Left lung (tissue), 4 donors: ENCODE measurements at regions not wholly inside any gene's neighbourhood (a gene's known extent, or its start where the extent isn't known, plus 50 kb on each side); places are given as distances from the start of the nearest gene placed in this dataset.
"Not testable (repeated sequence)": the region's sequence is repeated elsewhere in the genome, so short reads cannot be mapped to it uniquely, and the experiment has no call there.

Experiments
- ATAC-seq: fragments of 200-7000 bp; cut with Tn5 transposase; one replicate; pipeline ENCODE4 v1.9.1; 2020; ENCODE audit warnings: moderate library complexity
- DNase-seq, 4 donors: peaks; one replicate each; pipeline ENCODE4 v3.0.0-alpha.2; 2013 to 2020
- H3K27ac ChIP-seq, 2 donors: fragments of 200-600 bp; sonication (generic) in 1 of 2; one replicate each; pipeline versions ENCODE4 v1.5.0 to v1.8.0; 2020 to 2021
- H3K27me3 ChIP-seq, 2 donors: fragments of 200-600 bp; sonication (generic) in 1 of 2; one replicate each; pipeline versions ENCODE4 v1.5.0 to v1.8.0; 2020 to 2021
- H3K36me3 ChIP-seq, 2 donors: fragments of 200-600 bp; sonication (generic) in 1 of 2; one replicate each; pipeline versions ENCODE4 v1.5.0 to v1.8.0; 2020 to 2021
- H3K4me1 ChIP-seq, 2 donors: fragments of 200-600 bp; one replicate each; pipeline ENCODE4 v1.8.0; 2021
- H3K4me3 ChIP-seq, 2 donors: fragments of 200-600 bp; sonication (generic) in 1 of 2; one replicate each; pipeline versions ENCODE4 v1.5.0 to v1.8.0; 2020 to 2021; ENCODE audit warnings: mild to moderate bottlenecking in 1 of 2
- H3K9me3 ChIP-seq, 2 donors: fragments of 200-600 bp; sonication (generic) in 1 of 2; one replicate each; pipeline versions ENCODE4 v1.5.0 to v1.8.0; 2020 to 2021
- CTCF ChIP-seq, 2 donors: fragments of 200-600 bp; sonication (generic) in 1 of 2; IDR thresholded peaks; one replicate each; pipeline versions ENCODE4 v1.5.0 to v1.8.0; 2021; ENCODE audit warnings: antibody characterized with exemption in 2 of 2
- intact Hi-C, 2 donors: fragments of 100-400 bp; cut with DNase I; formaldehyde crosslinking; loops; one replicate each; pipeline versions ENCODE4 v1.11.2 to v1.14.2; 2022
- donor health status: DM: no; HTN: yes; CAD: no.
- donor health status: DM: no; HTN: no; CAD: no.

- ATAC-seq, result no peak
- Histone ChIP-seq H3K4me3 (no peak overlapping the region), H3K27me3 (no peaks in the 10 kb centered on the region)
These were observed 770.7 kb upstream of the TMEM132C start for GRCh38 chr12:127496255-127496654.

GRCh38 chr12:127500512-127501035, 766.4 kb upstream of the TMEM132C start:
- Histone ChIP-seq H3K4me3 (no peak overlapping the region), H3K9me3 (peaks cover 0 to 2% of the 10 kb centered on the region in 2 donors), H3K36me3 (no peaks in the 10 kb centered on the region), H3K4me1 (no peaks in the 10 kb centered on the region), H3K27ac (no peak overlapping the region), H3K27me3 (no peaks in the 10 kb centered on the region)
- DNase-seq (no peak), ATAC-seq (no peak)
- intact Hi-C loops, result no loop called here
- TF ChIP-seq CTCF (IDR thresholded peaks at IDR 0.05), result no peak

More at GRCh38 chr12:127496255-127496654, 770.7 kb upstream of the TMEM132C start:
- no peak for TF ChIP-seq CTCF (IDR thresholded peaks at IDR 0.05)
- no peak overlapping the region for H3K27ac ChIP-seq
- no peaks in the 10 kb centered on the region for H3K9me3 ChIP-seq
- no peaks in the 10 kb centered on the region for H3K4me1 ChIP-seq
- no peaks in the 10 kb centered on the region for H3K36me3 ChIP-seq
- intact Hi-C loops, result no loop called here
- no peak for DNase-seq

GRCh38 chr12:127501916-127502315, 765.1 kb upstream of the TMEM132C start:
- no peaks in the 10 kb centered on the region for H3K36me3 ChIP-seq
- no peak for TF ChIP-seq CTCF (IDR thresholded peaks at IDR 0.05)
- ATAC-seq, result no peak
- DNase-seq, result no peak
- H3K9me3 ChIP-seq, result peaks cover 0 to 2% of the 10 kb centered on the region in 2 donors
- no peaks in the 10 kb centered on the region for H3K27me3 ChIP-seq
- intact Hi-C loops, result no loop called here
- no peak overlapping the region for H3K4me3 ChIP-seq
- H3K27ac ChIP-seq, result no peak overlapping the region
- H3K4me1 ChIP-seq, result no peaks in the 10 kb centered on the region

GRCh38 chr12:127503246-127503645, 763.7 kb upstream of the TMEM132C start:
- no peak for TF ChIP-seq CTCF (IDR thresholded peaks at IDR 0.05)
- ATAC-seq (no peak), DNase-seq (no peak)
- Histone ChIP-seq H3K27ac (no peak overlapping the region), H3K36me3 (no peaks in the 10 kb centered on the region), H3K9me3 (peaks cover 0 to 2% of the 10 kb centered on the region in 2 donors), H3K4me3 (no peak overlapping the region), H3K4me1 (no peaks in the 10 kb centered on the region), H3K27me3 (no peaks in the 10 kb centered on the region)
- intact Hi-C loops, result no loop called here

- DNase-seq, H3K27ac ChIP-seq, H3K4me1 ChIP-seq, H3K9me3 ChIP-seq, H3K36me3 ChIP-seq, intact Hi-C loops, H3K27me3 ChIP-seq, H3K4me3 ChIP-seq: not testable (repeated sequence)
- ATAC-seq, result peak; percentile 14
These were observed 763.0 kb upstream of the TMEM132C start for GRCh38 chr12:127503996-127504395.

- H3K27ac ChIP-seq, result no peak overlapping the region
- no peak for ATAC-seq
- H3K36me3 ChIP-seq, result no peaks in the 10 kb centered on the region
- intact Hi-C loops, result no loop called here
- no peaks in the 10 kb centered on the region for H3K27me3 ChIP-seq
- no peak overlapping the region for H3K4me3 ChIP-seq
- no peak for DNase-seq
- peaks cover 0 to 2% of the 10 kb centered on the region in 2 donors for H3K9me3 ChIP-seq
- no peak for TF ChIP-seq CTCF (IDR thresholded peaks at IDR 0.05)
- H3K4me1 ChIP-seq, result no peaks in the 10 kb centered on the region
These were observed 762.1 kb upstream of the TMEM132C start for GRCh38 chr12:127504874-127505273.
